ENCODE measurements at regions not wholly inside any gene's neighbourhood (a gene's known extent, or its start where the extent isn't known, plus 50 kb on each side); places are given as distances from the start of the nearest gene placed in this dataset.
A peak's percentile ranks its signal among the peaks of the same experiment; 100 is the strongest.

- TF ChIP-seq HMGXB4 (CRISPR knock-in tag; IDR thresholded peaks at IDR 0.05) (no peak), POLR2A (conservative IDR thresholded peaks at IDR 0.05) (no peak)
Observed at GRCh38 chr17:77769762-77770161, 188.7 kb upstream of the TNRC6C start (continued).

- ATAC-seq (peak; percentile 85), FAIRE-seq (peak; percentile 90), DNase-seq (ENCODE audit: extremely low read depth in 1 of 4, low spot score in 3 of 4) (peak; percentile 57 to 68 (median 64))
- peak overlapping the region; percentile 10 to 65; a peak in 3 of 4 replicates for H3K9ac ChIP-seq (ENCODE audit: insufficient read depth in 1 of 2, low read depth in 2 of 2, low read length in 2 of 2)
- H3K27ac ChIP-seq (ENCODE audit: extremely low read depth, low read depth, low read length), result no peak overlapping the region; the same call in 2 of the 3 replicates
- no TSS peak for BruUV-seq (replicated peaks)
- H3K9me1 ChIP-seq (ENCODE audit: control insufficient read depth, insufficient read depth, low read length), result no peaks in the 10 kb centered on the region
- no peak overlapping the region; the same call in 1 of the 2 replicates for H2AFZ ChIP-seq (ENCODE audit: low read depth, low read length)
- 19% methylated on average over 10 of the region's 17 CpGs for WGBS (ENCODE audit: insufficient coverage, low coverage, missing lambda C conversion rate)
- no peak overlapping the region for H3K4me3 ChIP-seq
- in situ Hi-C loops (cut with MboI), result loop anchor here (5.0 kb wide), 1 partner anchor 247 kb away; no protein-coding TSS in a partner anchor
- no peaks in the 10 kb centered on the region for H4K20me1 ChIP-seq (replicated peaks; ENCODE audit: control insufficient read depth, insufficient read depth, low read length)
- POLR2A ChIA-PET, result interaction anchor here (0.6 to 1.2 kb wide), 2 partner anchors 8 to 261 kb away, joined by 3 to 6 read pairs; no protein-coding TSS in a partner anchor
- intact Hi-C loops (cut with micrococcal nuclease), result no loop called here
- H3K4me1 ChIP-seq (replicated peaks in 1 of 2; ENCODE audit: control insufficient read depth in 2 of 2, insufficient read depth in 2 of 2, low read length in 2 of 2), result peaks cover 12 to 25% of the 10 kb centered on the region in 2 experiments; a peak in 4 of 5 replicates
- H3K4me2 ChIP-seq (ENCODE audit: insufficient read depth, low read length), result peak overlapping the region; percentile 30; the same call in 1 of the 2 replicates
- no peaks in the 10 kb centered on the region for H3K36me3 ChIP-seq (ENCODE audit: control insufficient read depth, insufficient read depth, low read length)
- no peaks in the 10 kb centered on the region for H3K9me3 ChIP-seq (replicated peaks; ENCODE audit: control insufficient read depth, insufficient read depth, low read depth, low read length)
- no peaks in the 10 kb centered on the region for H3K79me2 ChIP-seq (ENCODE audit: control insufficient read depth, insufficient read depth, low read length)
- H3K27me3 ChIP-seq (ENCODE audit: control insufficient read depth in 2 of 2, insufficient read depth in 2 of 2, low read length in 2 of 2), result peaks cover 11 to 60% of the 10 kb centered on the region in 2 experiments
- CTCF ChIA-PET (ENCODE audit: low intra/inter-chr PET ratio), result interaction anchor here (3.4 kb wide), 1 partner anchor 244 kb away, joined by 19 read pairs; no protein-coding TSS in a partner anchor
- TF ChIP-seq SMARCA4 (IDR thresholded peaks at IDR 0.05) (peak; percentile 57), POLR2A (conservative IDR thresholded peaks at IDR 0.05) (no peak), ZNF133 (CRISPR knock-in tag; IDR thresholded peaks at IDR 0.05) (no peak), GATA2 (CRISPR knock-in tag; IDR thresholded peaks at IDR 0.05) (no peak), ASH1L (IDR thresholded peaks at IDR 0.05; ENCODE audit: borderline replicate concordance, low read depth, partially characterized antibody) (no peak), JUND (IDR thresholded peaks at IDR 0.05; ENCODE audit: borderline replicate concordance, low read depth, low read length) (peak; percentile 81), JUND (tag; IDR thresholded peaks at IDR 0.05; ENCODE audit: borderline replicate concordance, low read depth, low read length) (peak; percentile 45; the same call in 1 of the 3 replicates), ZNF586 (CRISPR knock-in tag; conservative IDR thresholded peaks at IDR 0.05) (no peak), ZNF212 (CRISPR knock-in tag; IDR thresholded peaks at IDR 0.05) (no peak), FOXJ2 (tag; IDR thresholded peaks at IDR 0.05) (no peak), CHD4 (IDR thresholded peaks at IDR 0.05; ENCODE audit: insufficient read depth, insufficient replicate concordance, low read depth, low read length, poor library complexity, severe bottlenecking) (no peak), THAP12 (CRISPR knock-in tag; IDR thresholded peaks at IDR 0.05) (no peak), ZNF408 (CRISPR knock-in tag; IDR thresholded peaks at IDR 0.05; ENCODE audit: low read depth) (no peak), PTTG1 (tag; IDR thresholded peaks at IDR 0.05; ENCODE audit: low read depth) (no peak), ZNF644 (tag; IDR thresholded peaks at IDR 0.05; ENCODE audit: low read depth) (no peak), MAFG (tag; conservative IDR thresholded peaks at IDR 0.05) (peak; percentile 79)
Observed at GRCh38 chr17:77770331-77771105, 188.0 kb upstream of the TNRC6C start.
